Endothelial cell of umbilical vein (primary cell): ENCODE measurements at regions not wholly inside any gene's neighbourhood (a gene's known extent, or its start where the extent isn't known, plus 50 kb on each side); places are given as distances from the start of the nearest gene placed in this dataset.

ENCODE experiments used
- BruUV-seq: library from RNA; stranded (reverse); fragments of 400-500 nt; replicated peaks from 2 replicates; lab custom pipeline; 2021; lab: Mats Ljungman, UMichigan
- CTCF ChIA-PET: fragments of 300-600, 350-600 bp; sonication (Branson Sonifier 250); formaldehyde crosslinking; loops from one replicate; lab custom pipeline; 2021; ENCODE audit warnings: antibody characterized with exemption, inconsistent platforms; lab: Charles Lee
- POLR2A ChIA-PET: fragments of 300-600, 350-600 bp; sonication (Branson Sonifier 250); formaldehyde crosslinking; loops from one replicate; lab custom pipeline; 2021; ENCODE audit warnings: antibody characterized with exemption, inconsistent platforms; lab: Charles Lee
- DNase-seq: peaks from one replicate; pipeline ENCODE4 v3.0.0-alpha.2; 2011; ENCODE audit warnings: low read depth, low spot score
- FAIRE-seq: peaks from 2 replicates; lab custom pipeline; 2011; peaks lifted over from hg19 to GRCh38; lab: Jason Lieb, UNC
- H2AFZ ChIP-seq: 2 replicates; pipeline ENCODE4 v1.6.0; 2012; ENCODE audit warnings: low read depth, low read length, control low read depth, inconsistent platforms
- H3K27ac ChIP-seq: 2 replicates; pipeline ENCODE4 v1.5.1; 2011; ENCODE audit warnings: low read depth, mild to moderate bottlenecking, control low read depth, low read length, moderate library complexity; ENCODE audit not compliant: insufficient read depth
- H3K27me3 ChIP-seq, 2 experiments: 2 replicates each; pipeline versions ENCODE4 v1.6.0 to v1.6.1; 2011; ENCODE audit warnings: low read length in 2 of 2, mixed read lengths in 1 of 2; ENCODE audit not compliant: control insufficient read depth in 2 of 2, insufficient read depth in 2 of 2
- H3K36me3 ChIP-seq, 2 experiments: 2 replicates in 1 of 2; 3 replicates in 1 of 2; pipeline ENCODE4 v1.5.1; 2011; ENCODE audit warnings: low read length in 2 of 2, mild to moderate bottlenecking in 1 of 2, moderate library complexity in 1 of 2; ENCODE audit not compliant: control insufficient read depth in 2 of 2, insufficient read depth in 2 of 2; ENCODE audit errors: extremely low read depth in 1 of 2
- H3K4me1 ChIP-seq: 3 replicates; pipeline ENCODE4 v1.5.1; 2011; ENCODE audit warnings: mild to moderate bottlenecking, low read length; ENCODE audit not compliant: control insufficient read depth, insufficient read depth; ENCODE audit errors: extremely low read depth
- H3K4me2 ChIP-seq: 2 replicates; pipeline ENCODE4 v1.6.1; 2011; ENCODE audit warnings: low read length, control low read depth, mixed read lengths; ENCODE audit not compliant: insufficient read depth
- H3K4me3 ChIP-seq, 3 experiments: fragments of 200-600 bp in 1 of 3; sonication (generic), shearing (Covaris generic) in 1 of 3; replicated peaks in 1 of 3; 2 replicates each; pipeline ENCODE4 v1.5.1; 2011 to 2016; ENCODE audit warnings: control low read depth in 3 of 3, low read length in 3 of 3, mild to moderate bottlenecking in 2 of 3, inconsistent platforms in 1 of 3, low read depth in 1 of 3, moderate library complexity in 1 of 3; ENCODE audit not compliant: insufficient read depth in 1 of 3
- H3K79me2 ChIP-seq: 2 replicates; pipeline ENCODE4 v1.6.0; 2012; ENCODE audit warnings: low read length, inconsistent platforms; ENCODE audit not compliant: control insufficient read depth, insufficient read depth
- H3K9ac ChIP-seq: replicated peaks from 2 replicates; pipeline ENCODE3; 2011; ENCODE audit warnings: low read length, control low read depth; ENCODE audit not compliant: insufficient read depth; ENCODE audit errors: extremely low read depth
- H3K9me1 ChIP-seq: replicated peaks from 3 replicates; pipeline ENCODE4 v1.6.0; 2011; ENCODE audit warnings: mild to moderate bottlenecking, low read length; ENCODE audit not compliant: control insufficient read depth, insufficient read depth; ENCODE audit errors: extremely low read depth
- H3K9me3 ChIP-seq: replicated peaks from 2 replicates; pipeline ENCODE4 v1.5.1; 2012; ENCODE audit warnings: low read length, inconsistent platforms; ENCODE audit not compliant: control insufficient read depth, insufficient read depth
- H4K20me1 ChIP-seq: replicated peaks from 2 replicates; pipeline ENCODE3; 2011; ENCODE audit warnings: mild to moderate bottlenecking, low read length; ENCODE audit not compliant: control insufficient read depth, insufficient read depth; ENCODE audit errors: extremely low read depth
- EZH2 ChIP-seq: IDR thresholded peaks from 2 replicates; pipeline ENCODE4 v1.6.1; 2012; ENCODE audit warnings: borderline replicate concordance, low read depth, mild to moderate bottlenecking, moderate library complexity, low read length, inconsistent platforms; ENCODE audit not compliant: severe bottlenecking
- FOS ChIP-seq: IDR thresholded peaks from 2 replicates; pipeline ENCODE4 v1.6.1; 2011; ENCODE audit warnings: mild to moderate bottlenecking, low read length, moderate library complexity, borderline replicate concordance; ENCODE audit not compliant: insufficient read depth
- GATA2 ChIP-seq: IDR thresholded peaks from 2 replicates; pipeline ENCODE4 v1.7.0; 2011; ENCODE audit warnings: low read depth, mild to moderate bottlenecking, moderate library complexity, mixed read lengths, low read length; ENCODE audit not compliant: insufficient read length, insufficient read depth
- JUN ChIP-seq: IDR thresholded peaks from 2 replicates; pipeline ENCODE4 v1.6.1; 2011; ENCODE audit warnings: borderline replicate concordance, low read depth; ENCODE audit not compliant: insufficient read length, insufficient read depth
- MYC ChIP-seq: IDR thresholded peaks from one replicate; pipeline ENCODE4 v1.6.1; 2011; ENCODE audit warnings: mild to moderate bottlenecking, low read depth, low read length
- POLR2A ChIP-seq: IDR thresholded peaks from 2 replicates; pipeline ENCODE4 v1.6.1; 2012; ENCODE audit warnings: low read depth, mild to moderate bottlenecking, control low read depth, low read length
- POLR2AphosphoS5 ChIP-seq: IDR thresholded peaks from 2 replicates; pipeline ENCODE4 v1.6.1; 2012; ENCODE audit warnings: low read depth, mild to moderate bottlenecking, control low read depth, low read length, moderate library complexity; ENCODE audit not compliant: insufficient read depth
- dilution Hi-C: fragments of 300-500 bp; cut with MboI; formaldehyde crosslinking; loops from one replicate; pipeline ENCODE4 v1.15.0; 2019; ENCODE audit warnings: low sequenced_read_pairs; ENCODE audit not compliant: extremely low pct_ligation_motif_present
- intact Hi-C: fragments of 100-400 bp; cut with micrococcal nuclease; formaldehyde crosslinking; loops from one replicate; pipeline ENCODE4 v1.10.0; 2022
- TF ChIP-seq, protein P1 (sequence below): IDR thresholded peaks from 2 replicates; pipeline ENCODE4 v1.6.1; 2011; ENCODE audit not compliant: insufficient read depth, insufficient read length
- TF ChIP-seq, protein P2 (sequence below), 2 donors: IDR thresholded peaks; 1 replicate in 1 of 2; 2 replicates in 1 of 2; pipeline ENCODE4 v1.5.1; 2011; ENCODE audit warnings: low read length in 2 of 2, mild to moderate bottlenecking in 2 of 2, moderate library complexity in 2 of 2, control low read depth in 1 of 2, inconsistent platforms in 1 of 2, low read depth in 1 of 2; ENCODE audit not compliant: insufficient read depth in 1 of 2; ENCODE audit errors: extremely low read depth in 1 of 2

DNA sequence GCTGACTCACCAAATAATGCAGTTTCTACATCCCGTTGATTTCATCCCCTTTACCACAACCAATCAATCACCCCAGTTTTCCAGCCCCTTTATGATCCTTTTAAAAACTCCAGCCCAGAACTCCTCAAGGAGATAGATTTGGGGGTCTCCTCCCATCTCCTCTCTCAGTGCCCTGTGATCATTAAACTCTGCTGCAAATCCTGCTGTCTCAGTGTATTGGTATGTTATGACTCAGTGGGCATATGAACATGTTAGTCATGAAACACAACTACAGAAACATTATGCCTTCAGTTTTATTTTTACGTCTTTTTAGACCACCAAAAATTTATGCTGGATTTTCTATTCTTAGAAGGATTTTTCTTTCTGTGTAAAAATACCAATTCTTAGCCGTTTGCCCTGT is 213.7 kb downstream of the DIPK2A start:
- H3K4me3 ChIP-seq, result no peak overlapping the region
- H3K9me3 ChIP-seq, result no peaks in the 10 kb centered on the region
- no TSS peak for BruUV-seq
- ChIA-PET CTCF (no interaction called here), POLR2A (no interaction called here)
- H3K9ac ChIP-seq, result no peak overlapping the region
- no peak overlapping the region for H3K4me2 ChIP-seq
- H3K9me1 ChIP-seq, result no peaks in the 10 kb centered on the region
- intact Hi-C loops (no loop called here), dilution Hi-C loops (no loop called here)
- H4K20me1 ChIP-seq, result no peaks in the 10 kb centered on the region
- H3K36me3 ChIP-seq, result no peaks in the 10 kb centered on the region
- no peaks in the 10 kb centered on the region for H3K27me3 ChIP-seq
- DNase-seq, result no peak
- no peak for FAIRE-seq
- H3K79me2 ChIP-seq, result no peaks in the 10 kb centered on the region
- H3K27ac ChIP-seq, result no peak overlapping the region
- H2AFZ ChIP-seq, result no peak overlapping the region
- H3K4me1 ChIP-seq, result no peaks in the 10 kb centered on the region
- TF ChIP-seq, protein P1, sequence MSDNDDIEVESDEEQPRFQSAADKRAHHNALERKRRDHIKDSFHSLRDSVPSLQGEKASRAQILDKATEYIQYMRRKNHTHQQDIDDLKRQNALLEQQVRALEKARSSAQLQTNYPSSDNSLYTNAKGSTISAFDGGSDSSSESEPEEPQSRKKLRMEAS, result no peak
- TF ChIP-seq POLR2AphosphoS5 (no peak), POLR2A (no peak), MYC (no peak), GATA2 (no peak), EZH2 (no peak), FOS (no peak), JUN (no peak)
- TF ChIP-seq, protein P2, sequence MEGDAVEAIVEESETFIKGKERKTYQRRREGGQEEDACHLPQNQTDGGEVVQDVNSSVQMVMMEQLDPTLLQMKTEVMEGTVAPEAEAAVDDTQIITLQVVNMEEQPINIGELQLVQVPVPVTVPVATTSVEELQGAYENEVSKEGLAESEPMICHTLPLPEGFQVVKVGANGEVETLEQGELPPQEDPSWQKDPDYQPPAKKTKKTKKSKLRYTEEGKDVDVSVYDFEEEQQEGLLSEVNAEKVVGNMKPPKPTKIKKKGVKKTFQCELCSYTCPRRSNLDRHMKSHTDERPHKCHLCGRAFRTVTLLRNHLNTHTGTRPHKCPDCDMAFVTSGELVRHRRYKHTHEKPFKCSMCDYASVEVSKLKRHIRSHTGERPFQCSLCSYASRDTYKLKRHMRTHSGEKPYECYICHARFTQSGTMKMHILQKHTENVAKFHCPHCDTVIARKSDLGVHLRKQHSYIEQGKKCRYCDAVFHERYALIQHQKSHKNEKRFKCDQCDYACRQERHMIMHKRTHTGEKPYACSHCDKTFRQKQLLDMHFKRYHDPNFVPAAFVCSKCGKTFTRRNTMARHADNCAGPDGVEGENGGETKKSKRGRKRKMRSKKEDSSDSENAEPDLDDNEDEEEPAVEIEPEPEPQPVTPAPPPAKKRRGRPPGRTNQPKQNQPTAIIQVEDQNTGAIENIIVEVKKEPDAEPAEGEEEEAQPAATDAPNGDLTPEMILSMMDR (IDR thresholded peaks at IDR 0.05; ENCODE audit: extremely low read depth in 1 of 2, insufficient read depth in 1 of 2, low read depth in 1 of 2, low read length in 2 of 2), result no peak
